Fibroblast of villous mesenchyme (primary cell): ENCODE measurements at regions not wholly inside any gene's neighbourhood (a gene's known extent, or its start where the extent isn't known, plus 50 kb on each side); places are given as distances from the start of the nearest gene placed in this dataset.

Source experiments
- DNase-seq: peaks from one replicate; pipeline ENCODE4 v3.0.0-alpha.2; 2010; ENCODE audit warnings: low read depth
- H3K4me3 ChIP-seq: 2 replicates; pipeline ENCODE4 v1.5.1; 2011; ENCODE audit warnings: low read depth, mild to moderate bottlenecking, low read length
- TF ChIP-seq, protein P1 (sequence below): IDR thresholded peaks from 2 replicates; pipeline ENCODE4 v1.5.1; 2012; ENCODE audit warnings: low read depth, mild to moderate bottlenecking, low read length; ENCODE audit not compliant: insufficient read depth

DNA sequence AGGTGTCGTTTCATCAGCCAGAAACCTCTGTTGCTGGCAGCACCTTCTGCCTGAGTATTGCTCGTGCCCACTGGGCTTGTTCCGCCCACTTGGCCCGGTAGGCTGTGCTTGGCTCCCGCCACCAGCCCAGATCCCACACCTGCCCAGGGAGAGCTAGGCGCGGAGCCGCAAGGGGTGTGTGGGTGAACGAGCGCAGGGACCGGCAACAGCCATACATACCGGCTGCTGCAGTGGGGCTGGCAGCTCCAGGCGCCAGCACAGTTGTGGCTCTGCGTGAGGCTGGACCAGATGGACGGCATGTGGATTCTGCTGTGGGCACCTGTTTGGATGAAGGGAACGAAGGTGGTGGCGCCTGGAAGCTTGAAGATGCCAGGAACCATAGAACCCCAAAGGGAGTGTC, 331.5 kb upstream of the MCTP2 start:
- TF ChIP-seq, protein P1, sequence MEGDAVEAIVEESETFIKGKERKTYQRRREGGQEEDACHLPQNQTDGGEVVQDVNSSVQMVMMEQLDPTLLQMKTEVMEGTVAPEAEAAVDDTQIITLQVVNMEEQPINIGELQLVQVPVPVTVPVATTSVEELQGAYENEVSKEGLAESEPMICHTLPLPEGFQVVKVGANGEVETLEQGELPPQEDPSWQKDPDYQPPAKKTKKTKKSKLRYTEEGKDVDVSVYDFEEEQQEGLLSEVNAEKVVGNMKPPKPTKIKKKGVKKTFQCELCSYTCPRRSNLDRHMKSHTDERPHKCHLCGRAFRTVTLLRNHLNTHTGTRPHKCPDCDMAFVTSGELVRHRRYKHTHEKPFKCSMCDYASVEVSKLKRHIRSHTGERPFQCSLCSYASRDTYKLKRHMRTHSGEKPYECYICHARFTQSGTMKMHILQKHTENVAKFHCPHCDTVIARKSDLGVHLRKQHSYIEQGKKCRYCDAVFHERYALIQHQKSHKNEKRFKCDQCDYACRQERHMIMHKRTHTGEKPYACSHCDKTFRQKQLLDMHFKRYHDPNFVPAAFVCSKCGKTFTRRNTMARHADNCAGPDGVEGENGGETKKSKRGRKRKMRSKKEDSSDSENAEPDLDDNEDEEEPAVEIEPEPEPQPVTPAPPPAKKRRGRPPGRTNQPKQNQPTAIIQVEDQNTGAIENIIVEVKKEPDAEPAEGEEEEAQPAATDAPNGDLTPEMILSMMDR: no peak
- no peak for DNase-seq

DNA sequence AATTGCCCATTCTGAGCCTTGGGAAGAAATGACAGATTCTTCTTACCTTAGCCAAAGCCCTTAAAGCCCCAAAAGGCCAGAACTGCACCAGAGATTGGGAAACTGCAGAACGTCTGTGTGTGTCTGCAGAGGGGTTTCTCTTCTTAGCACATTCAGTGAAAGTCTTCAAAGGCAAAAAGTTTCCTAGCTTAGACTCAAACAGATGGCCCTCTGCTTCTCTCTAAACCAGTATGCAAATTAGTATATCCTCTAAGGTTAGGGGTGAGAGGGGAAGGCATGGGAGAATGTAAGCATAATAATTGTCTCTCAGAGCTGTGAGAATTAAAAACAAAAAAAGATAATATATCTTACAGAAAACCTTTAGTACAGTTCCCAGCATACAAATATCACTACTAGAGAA, 334.0 kb upstream of the MCTP2 start:
- no peak overlapping the region for H3K4me3 ChIP-seq
- TF ChIP-seq, protein P1: no peak
- no peak for DNase-seq

More for the DNA sequence above, 331.5 kb upstream of the MCTP2 start:
- peak overlapping the region; percentile 48 for H3K4me3 ChIP-seq

DNA sequence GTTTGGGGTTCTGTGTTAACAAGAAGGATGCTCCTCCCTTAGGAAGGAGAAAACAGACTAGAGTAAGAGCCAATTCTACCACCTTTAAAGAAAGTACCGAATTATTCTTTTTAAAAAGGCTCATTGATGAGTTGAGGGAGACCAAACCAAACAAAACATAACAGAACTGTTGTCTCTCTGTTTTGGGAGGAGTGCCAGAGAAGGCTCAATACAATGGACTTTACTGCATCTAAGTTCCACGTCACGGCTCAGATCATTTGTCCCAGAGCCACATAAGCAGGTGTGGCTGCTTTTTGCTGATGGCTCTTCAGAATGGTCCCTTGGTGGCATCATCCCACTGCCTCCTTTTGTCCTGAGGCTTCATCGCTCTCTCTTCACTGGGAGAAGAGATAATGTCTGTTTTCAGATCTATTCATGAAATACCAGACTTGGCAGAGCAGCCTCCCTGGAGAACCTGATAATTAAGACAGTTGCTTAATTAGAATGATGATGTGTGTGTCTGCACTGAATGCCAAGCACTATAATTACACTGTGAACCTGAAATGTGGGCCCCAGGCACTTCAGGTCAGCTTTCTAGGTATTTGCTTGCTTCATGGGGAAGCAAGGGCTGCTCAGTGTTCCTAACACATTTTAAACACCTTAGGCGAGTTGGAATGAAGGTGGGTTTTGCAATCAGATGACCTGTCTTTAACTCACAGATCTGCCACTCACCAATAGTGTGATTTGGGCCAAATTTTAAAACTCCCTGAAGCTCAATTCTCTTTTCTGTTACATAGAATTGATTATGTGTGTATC, 335.2 kb upstream of the MCTP2 start:
- no peak for DNase-seq
- TF ChIP-seq, protein P1: no peak
- no peak overlapping the region for H3K4me3 ChIP-seq

DNA sequence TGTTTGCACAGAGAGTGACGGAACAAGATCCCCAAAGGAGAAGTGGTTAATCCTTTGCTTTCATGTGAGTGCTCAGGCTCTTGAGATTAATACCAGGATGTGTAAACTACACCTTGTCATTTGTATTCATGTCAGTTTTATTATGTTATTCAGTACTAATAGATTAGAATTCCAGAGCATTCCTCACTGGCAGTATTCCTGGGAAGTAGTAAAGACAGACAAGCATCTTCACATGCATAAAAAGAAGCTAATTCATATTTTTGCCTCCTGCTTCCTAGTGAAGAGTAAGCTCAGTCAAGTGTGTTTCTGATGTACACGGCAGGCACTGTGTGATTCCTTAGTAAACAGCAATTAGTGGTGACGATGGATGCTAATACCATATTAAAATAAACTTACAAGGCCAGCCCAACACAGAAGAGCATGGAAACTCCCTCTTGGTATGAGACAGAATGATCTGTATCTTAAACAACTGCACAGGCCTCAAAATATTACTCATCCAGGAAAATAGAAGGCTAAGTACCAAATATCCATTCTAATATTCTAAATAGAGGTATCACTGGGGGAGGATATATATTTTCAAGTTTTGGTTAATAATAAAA, 336.8 kb upstream of the MCTP2 start:
- no peak for DNase-seq
- TF ChIP-seq, protein P1: no peak

DNA sequence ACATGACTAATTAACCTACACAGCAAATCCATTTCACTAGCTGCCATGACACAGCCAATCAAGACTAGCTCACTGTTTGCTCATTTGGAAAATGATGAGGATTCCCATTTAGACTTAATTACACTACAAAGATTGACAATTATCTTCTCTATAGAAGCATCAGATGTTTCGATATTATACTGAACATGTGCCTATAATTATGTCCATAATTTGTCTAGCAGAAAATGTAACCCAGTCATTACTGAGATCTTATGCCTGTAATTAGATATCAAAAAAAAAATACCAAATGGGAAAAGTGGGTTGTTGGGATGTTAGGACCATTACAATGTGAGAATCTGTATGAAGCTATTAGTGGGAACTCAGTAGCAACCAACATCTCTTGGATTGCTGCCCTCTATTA, 344.2 kb upstream of the MCTP2 start:
- TF ChIP-seq, protein P1: no peak
- no peak for DNase-seq
- H3K4me3 ChIP-seq: no peak overlapping the region

More for the DNA sequence above, 336.8 kb upstream of the MCTP2 start:
- H3K4me3 ChIP-seq: no peak overlapping the region

DNA sequence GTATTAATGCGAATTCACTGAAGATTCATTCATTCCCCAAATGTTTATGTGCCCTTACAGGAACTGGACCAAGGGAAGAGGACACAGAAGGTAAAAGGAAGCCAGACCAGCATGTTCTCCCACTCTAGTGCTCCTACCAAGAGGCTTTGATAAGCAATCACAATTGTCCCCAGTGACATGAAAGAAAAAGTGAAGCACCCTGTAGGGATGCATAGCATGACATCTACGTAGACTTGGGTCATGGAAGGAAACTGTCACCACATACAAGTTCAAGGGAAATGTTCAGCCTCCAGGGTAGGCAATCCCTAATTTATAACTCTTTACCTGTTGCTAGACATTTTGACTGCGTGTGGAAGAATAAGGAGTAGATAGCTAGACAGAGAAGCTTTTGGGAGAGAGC, 348.6 kb upstream of the MCTP2 start:
- TF ChIP-seq, protein P1: no peak
- no peak overlapping the region for H3K4me3 ChIP-seq
- DNase-seq: no peak
